ENCODE measurements at regions not wholly inside any gene's neighbourhood (a gene's known extent, or its start where the extent isn't known, plus 50 kb on each side); places are given as distances from the start of the nearest gene placed in this dataset.

GRCh38 chr5:6995115-6995514, 281.9 kb downstream of the TENT4A start:
- no peak for FAIRE-seq
- no peak for DNase-seq (ENCODE audit: low spot score in 2 of 2)

GRCh38 chr5:7000310-7000709, 287.1 kb downstream of the TENT4A start:
- DNase-seq (ENCODE audit: low spot score in 2 of 2) (no peak), FAIRE-seq (no peak)

GRCh38 chr5:7010591-7010990, 297.4 kb downstream of the TENT4A start:
- FAIRE-seq = no peak
- no peak for DNase-seq (ENCODE audit: low spot score in 2 of 2)

GRCh38 chr5:7012057-7012456, 298.8 kb downstream of the TENT4A start:
- FAIRE-seq (no peak), DNase-seq (ENCODE audit: low spot score in 2 of 2) (no peak)

GRCh38 chr5:7014611-7015010, 301.4 kb downstream of the TENT4A start:
- DNase-seq (ENCODE audit: low spot score in 2 of 2) (no peak), FAIRE-seq (no peak)

- DNase-seq (ENCODE audit: low spot score in 2 of 2) (no peak), FAIRE-seq (no peak)
These were observed 302.5 kb downstream of the TENT4A start for GRCh38 chr5:7015586-7016256.

GRCh38 chr5:7016999-7017747, 303.9 kb downstream of the TENT4A start:
- DNase-seq (ENCODE audit: low spot score in 2 of 2) = no peak
- FAIRE-seq = no peak

- no peak for FAIRE-seq
- DNase-seq (ENCODE audit: low spot score in 2 of 2) = no peak
These were observed 305.0 kb downstream of the TENT4A start for GRCh38 chr5:7018198-7018597.

- DNase-seq (ENCODE audit: low spot score in 2 of 2) (no peak), FAIRE-seq (no peak)
These were observed 305.4 kb downstream of the TENT4A start for GRCh38 chr5:7018601-7019000.

GRCh38 chr5:7036192-7036835, 323.1 kb downstream of the TENT4A start:
- DNase-seq (ENCODE audit: low spot score in 2 of 2) (no peak), FAIRE-seq (no peak)

GRCh38 chr5:7039074-7039473, 325.8 kb downstream of the TENT4A start:
- FAIRE-seq (no peak), DNase-seq (ENCODE audit: low spot score in 2 of 2) (no peak)

- FAIRE-seq = no peak
These were observed 326.9 kb downstream of the TENT4A start for GRCh38 chr5:7040111-7040510.

GRCh38 chr5:7043797-7044196, 330.6 kb downstream of the TENT4A start:
- FAIRE-seq (no peak), DNase-seq (ENCODE audit: low spot score in 2 of 2) (no peak)

More at GRCh38 chr5:7040111-7040510, 326.9 kb downstream of the TENT4A start:
- no peak for DNase-seq (ENCODE audit: low spot score in 2 of 2)

GRCh38 chr5:7047511-7048261, 334.5 kb downstream of the TENT4A start:
- FAIRE-seq (no peak), DNase-seq (ENCODE audit: low spot score in 2 of 2) (no peak)

GRCh38 chr5:7050986-7051385, 337.8 kb downstream of the TENT4A start:
- no peak for FAIRE-seq

GRCh38 chr5:7053125-7053524, 339.9 kb downstream of the TENT4A start:
- DNase-seq (ENCODE audit: low spot score in 2 of 2) = no peak
- FAIRE-seq = no peak

More at GRCh38 chr5:7050986-7051385, 337.8 kb downstream of the TENT4A start:
- DNase-seq (ENCODE audit: low spot score in 2 of 2) = no peak

GRCh38 chr5:7053528-7054209, 340.4 kb downstream of the TENT4A start:
- no peak for FAIRE-seq
- no peak for DNase-seq (ENCODE audit: low spot score in 2 of 2)

GRCh38 chr5:7066471-7067235, 329.3 kb upstream of the ADCY2 start:
- no peak for DNase-seq (ENCODE audit: low spot score in 2 of 2)
- FAIRE-seq = no peak

GRCh38 chr5:7068156-7068555, 327.8 kb upstream of the ADCY2 start:
- no peak for FAIRE-seq
- no peak for DNase-seq (ENCODE audit: low spot score in 2 of 2)

- DNase-seq (ENCODE audit: low spot score in 2 of 2) (no peak), FAIRE-seq (no peak)
These were observed 327.0 kb upstream of the ADCY2 start for GRCh38 chr5:7068899-7069298.
